GM12873 (cell line): ENCODE measurements at regions not wholly inside any gene's neighbourhood (a gene's known extent, or its start where the extent isn't known, plus 50 kb on each side); places are given as distances from the start of the nearest gene placed in this dataset.

Experiments
- TF ChIP-seq, protein P1 (sequence below): IDR thresholded peaks from 2 replicates; pipeline ENCODE4 v1.5.1; 2012; ENCODE audit warnings: low read depth, mild to moderate bottlenecking, moderate library complexity, low read length, control low read depth; ENCODE audit not compliant: insufficient read depth; ENCODE audit errors: missing control alignments

DNA sequence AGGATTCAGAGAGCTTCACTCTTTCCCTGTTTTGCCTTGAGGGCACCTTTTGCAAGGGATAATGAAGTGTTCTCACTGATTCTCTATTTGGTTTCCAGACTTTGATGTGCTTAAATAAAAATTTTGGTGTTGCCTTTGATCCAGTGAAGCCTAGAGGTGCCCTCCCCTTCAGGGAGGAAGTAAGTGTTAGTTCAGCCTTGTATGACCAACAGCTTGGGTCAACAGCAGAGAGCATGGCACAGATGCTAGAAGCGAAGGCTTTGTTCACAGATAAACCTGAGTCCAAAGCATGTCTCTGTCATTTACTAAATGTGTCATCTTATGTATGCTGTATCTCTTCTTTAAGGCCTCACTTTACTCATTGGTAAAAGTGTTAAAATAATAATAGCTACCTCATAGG is 52.8 kb upstream of the STXBP6 start:
- TF ChIP-seq, protein P1, sequence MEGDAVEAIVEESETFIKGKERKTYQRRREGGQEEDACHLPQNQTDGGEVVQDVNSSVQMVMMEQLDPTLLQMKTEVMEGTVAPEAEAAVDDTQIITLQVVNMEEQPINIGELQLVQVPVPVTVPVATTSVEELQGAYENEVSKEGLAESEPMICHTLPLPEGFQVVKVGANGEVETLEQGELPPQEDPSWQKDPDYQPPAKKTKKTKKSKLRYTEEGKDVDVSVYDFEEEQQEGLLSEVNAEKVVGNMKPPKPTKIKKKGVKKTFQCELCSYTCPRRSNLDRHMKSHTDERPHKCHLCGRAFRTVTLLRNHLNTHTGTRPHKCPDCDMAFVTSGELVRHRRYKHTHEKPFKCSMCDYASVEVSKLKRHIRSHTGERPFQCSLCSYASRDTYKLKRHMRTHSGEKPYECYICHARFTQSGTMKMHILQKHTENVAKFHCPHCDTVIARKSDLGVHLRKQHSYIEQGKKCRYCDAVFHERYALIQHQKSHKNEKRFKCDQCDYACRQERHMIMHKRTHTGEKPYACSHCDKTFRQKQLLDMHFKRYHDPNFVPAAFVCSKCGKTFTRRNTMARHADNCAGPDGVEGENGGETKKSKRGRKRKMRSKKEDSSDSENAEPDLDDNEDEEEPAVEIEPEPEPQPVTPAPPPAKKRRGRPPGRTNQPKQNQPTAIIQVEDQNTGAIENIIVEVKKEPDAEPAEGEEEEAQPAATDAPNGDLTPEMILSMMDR = no peak

DNA sequence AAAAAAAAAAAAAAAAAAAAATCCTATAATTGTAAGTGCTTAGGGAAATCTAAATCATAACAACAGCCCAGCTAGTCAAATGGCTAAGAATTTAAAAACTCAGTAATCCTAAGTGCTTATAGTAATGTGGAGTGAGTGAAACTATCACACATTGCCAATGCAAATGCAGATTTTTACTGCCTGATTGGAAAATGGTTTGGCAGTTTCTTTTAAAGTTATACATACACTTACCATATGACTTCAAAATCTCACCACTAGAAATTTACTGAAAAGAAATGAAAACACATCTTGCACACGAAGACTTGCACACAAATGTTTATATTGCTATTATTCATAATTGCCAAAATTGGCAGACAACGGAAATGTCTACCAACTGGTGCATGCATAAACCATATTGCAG is 51.3 kb upstream of the STXBP6 start:
- TF ChIP-seq, protein P1 = no peak
